Testis (tissue), 2 donors: ENCODE measurements at regions not wholly inside any gene's neighbourhood (a gene's known extent, or its start where the extent isn't known, plus 50 kb on each side); places are given as distances from the start of the nearest gene placed in this dataset.

Source experiments
- CTCF ChIP-seq, 3 experiments: fragments of 450-650 bp in 2 of 3; fragments of 200-600 bp in 1 of 3; sonication (generic) in 1 of 3; IDR thresholded peaks; one replicate each; pipeline ENCODE4 v1.5.1; 2016 to 2019; ENCODE audit warnings: antibody characterized with exemption in 3 of 3, mild to moderate bottlenecking in 2 of 3, moderate library complexity in 1 of 3
- POLR2A ChIP-seq: fragments of 450-650 bp; IDR thresholded peaks from one replicate; pipeline ENCODE4 v1.6.1; 2017; ENCODE audit warnings: antibody characterized with exemption, mild to moderate bottlenecking, moderate library complexity

GRCh38 chr7:137127806-137128205, 215.7 kb downstream of the PTN start:
- TF ChIP-seq POLR2A (no peak), CTCF (IDR thresholded peaks at IDR 0.05) (no peak)
